ENCODE measurements at regions not wholly inside any gene's neighbourhood (a gene's known extent, or its start where the extent isn't known, plus 50 kb on each side); places are given as distances from the start of the nearest gene placed in this dataset.

- no peaks in the 10 kb centered on the region for H3K9me3 ChIP-seq (ENCODE audit: severe bottlenecking)
- H3K27ac ChIP-seq (ENCODE audit: poor library complexity, severe bottlenecking) = no peak overlapping the region
- DNase-seq (ENCODE audit: low spot score) = no peak
- H3K4me1 ChIP-seq (ENCODE audit: insufficient read depth, poor library complexity, severe bottlenecking) = no peaks in the 10 kb centered on the region
- H3K4me3 ChIP-seq (ENCODE audit: severe bottlenecking) = no peak overlapping the region
- TF ChIP-seq CTCF (IDR thresholded peaks at IDR 0.05; ENCODE audit: poor library complexity, severe bottlenecking) = no peak
- no peaks in the 10 kb centered on the region for H3K36me3 ChIP-seq (ENCODE audit: low read depth)
- ATAC-seq (ENCODE audit: low read depth) = no peak
- H3K27me3 ChIP-seq (ENCODE audit: insufficient read depth, poor library complexity, severe bottlenecking) = no peaks in the 10 kb centered on the region
These were observed 129.9 kb upstream of the BANK1 start for GRCh38 chr4:101660607-101661006.

DNA sequence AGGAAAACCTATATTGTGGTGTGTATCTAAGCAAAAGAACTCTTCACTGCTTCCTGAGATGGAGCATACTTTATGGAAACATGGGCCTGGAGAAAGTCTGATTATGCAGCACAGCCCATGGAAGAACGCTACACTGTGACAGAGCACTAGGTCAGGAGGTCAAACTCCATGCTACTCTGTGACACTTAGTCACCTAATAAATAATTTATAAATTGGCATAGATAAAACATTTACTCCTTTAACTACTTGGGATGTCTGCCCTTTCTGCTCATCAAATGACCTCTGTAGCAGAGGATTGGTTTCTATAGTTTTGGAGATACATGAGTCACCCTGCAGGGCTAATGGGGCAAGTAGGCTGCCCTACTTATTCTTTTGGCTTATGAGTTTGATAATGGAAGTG, 134.7 kb upstream of the BANK1 start:
- DNase-seq (ENCODE audit: low spot score) = no peak
- TF ChIP-seq CTCF (IDR thresholded peaks at IDR 0.05; ENCODE audit: poor library complexity, severe bottlenecking) = no peak
- no peak for ATAC-seq (ENCODE audit: low read depth)

DNA sequence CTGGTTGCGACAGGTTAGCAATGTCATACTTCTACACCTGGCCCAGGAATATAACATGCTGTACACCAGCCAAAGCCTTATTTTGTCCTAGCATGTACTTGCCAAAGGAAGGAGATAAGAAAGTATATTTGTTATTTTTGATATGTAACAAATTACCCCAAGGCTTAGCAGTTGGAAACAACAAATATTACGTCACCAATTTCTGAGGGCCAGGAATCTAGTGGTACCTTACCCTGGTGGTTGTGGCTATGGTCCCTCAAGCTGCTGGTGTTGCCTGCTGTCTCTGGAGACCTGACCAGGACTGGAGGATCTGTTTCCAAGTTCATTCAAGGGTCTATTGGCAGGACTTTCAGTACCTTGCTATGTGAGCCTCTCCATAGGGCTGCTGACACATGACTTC, 135.5 kb upstream of the BANK1 start:
- H3K36me3 ChIP-seq (ENCODE audit: low read depth) = no peaks in the 10 kb centered on the region
- no peaks in the 10 kb centered on the region for H3K27me3 ChIP-seq (ENCODE audit: insufficient read depth, poor library complexity, severe bottlenecking)
- no peak for DNase-seq (ENCODE audit: low spot score)
- no peak for ATAC-seq (ENCODE audit: low read depth)
- no peak overlapping the region for H3K27ac ChIP-seq (ENCODE audit: poor library complexity, severe bottlenecking)
- H3K9me3 ChIP-seq (ENCODE audit: severe bottlenecking) = no peaks in the 10 kb centered on the region
- TF ChIP-seq CTCF (IDR thresholded peaks at IDR 0.05; ENCODE audit: poor library complexity, severe bottlenecking) = no peak
- peaks cover 6% of the 10 kb centered on the region for H3K4me1 ChIP-seq (ENCODE audit: insufficient read depth, poor library complexity, severe bottlenecking)
- no peak overlapping the region for H3K4me3 ChIP-seq (ENCODE audit: severe bottlenecking)

More for the DNA sequence above, 134.7 kb upstream of the BANK1 start:
- Histone ChIP-seq H3K27ac (ENCODE audit: poor library complexity, severe bottlenecking) (no peak overlapping the region), H3K27me3 (ENCODE audit: insufficient read depth, poor library complexity, severe bottlenecking) (no peaks in the 10 kb centered on the region), H3K4me1 (ENCODE audit: insufficient read depth, poor library complexity, severe bottlenecking) (no peaks in the 10 kb centered on the region), H3K4me3 (ENCODE audit: severe bottlenecking) (no peak overlapping the region), H3K9me3 (ENCODE audit: severe bottlenecking) (no peaks in the 10 kb centered on the region), H3K36me3 (ENCODE audit: low read depth) (no peaks in the 10 kb centered on the region)

DNA sequence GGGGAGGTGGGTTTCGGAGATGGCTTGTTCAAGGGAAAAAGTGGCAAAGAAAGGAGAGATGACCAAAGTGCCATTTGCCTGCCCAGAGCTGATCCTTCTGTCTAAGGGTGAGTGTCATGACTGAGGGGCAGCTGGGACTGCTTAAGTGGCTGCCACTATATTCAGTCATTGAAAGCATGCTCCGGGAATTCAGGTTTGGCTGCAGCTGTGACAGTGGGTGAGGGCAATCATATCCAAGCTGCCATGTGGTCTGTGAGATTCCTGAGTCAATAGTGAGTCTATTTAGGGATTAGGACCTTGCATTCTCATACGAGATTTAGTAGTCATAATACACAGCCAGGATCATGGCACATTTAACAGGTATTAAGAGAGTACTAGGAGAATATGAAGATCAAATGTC, 138.8 kb upstream of the BANK1 start:
- H3K27me3 ChIP-seq (ENCODE audit: insufficient read depth, poor library complexity, severe bottlenecking) = no peaks in the 10 kb centered on the region
- no peaks in the 10 kb centered on the region for H3K9me3 ChIP-seq (ENCODE audit: severe bottlenecking)
- no peak overlapping the region for H3K4me3 ChIP-seq (ENCODE audit: severe bottlenecking)
- H3K4me1 ChIP-seq (ENCODE audit: insufficient read depth, poor library complexity, severe bottlenecking) = peaks cover 9% of the 10 kb centered on the region
- no peak for ATAC-seq (ENCODE audit: low read depth)
- no peak for TF ChIP-seq CTCF (IDR thresholded peaks at IDR 0.05; ENCODE audit: poor library complexity, severe bottlenecking)
- no peaks in the 10 kb centered on the region for H3K36me3 ChIP-seq (ENCODE audit: low read depth)
- no peak for DNase-seq (ENCODE audit: low spot score)
- H3K27ac ChIP-seq (ENCODE audit: poor library complexity, severe bottlenecking) = no peak overlapping the region

- peak; percentile 99 for ATAC-seq (ENCODE audit: low read depth)
- Histone ChIP-seq H3K9me3 (ENCODE audit: severe bottlenecking) (no peaks in the 10 kb centered on the region), H3K4me1 (ENCODE audit: insufficient read depth, poor library complexity, severe bottlenecking) (peaks cover 9% of the 10 kb centered on the region), H3K36me3 (ENCODE audit: low read depth) (no peaks in the 10 kb centered on the region), H3K27ac (ENCODE audit: poor library complexity, severe bottlenecking) (peak overlapping the region; percentile 39), H3K27me3 (ENCODE audit: insufficient read depth, poor library complexity, severe bottlenecking) (no peaks in the 10 kb centered on the region), H3K4me3 (ENCODE audit: severe bottlenecking) (no peak overlapping the region)
- TF ChIP-seq CTCF (IDR thresholded peaks at IDR 0.05; ENCODE audit: poor library complexity, severe bottlenecking) = no peak
- DNase-seq (ENCODE audit: low spot score) = peak; percentile 57
These were observed 140.6 kb upstream of the BANK1 start for GRCh38 chr4:101649790-101650515.
